Limb (tissue), 2 donors: ENCODE measurements at regions not wholly inside any gene's neighbourhood (a gene's known extent, or its start where the extent isn't known, plus 50 kb on each side); places are given as distances from the start of the nearest gene placed in this dataset.

Experiments
- DNase-seq, 2 donors: peaks; one replicate each; pipeline ENCODE4 v3.0.0-alpha.2; 2016; ENCODE audit errors: extremely low spot score in 2 of 2

DNA sequence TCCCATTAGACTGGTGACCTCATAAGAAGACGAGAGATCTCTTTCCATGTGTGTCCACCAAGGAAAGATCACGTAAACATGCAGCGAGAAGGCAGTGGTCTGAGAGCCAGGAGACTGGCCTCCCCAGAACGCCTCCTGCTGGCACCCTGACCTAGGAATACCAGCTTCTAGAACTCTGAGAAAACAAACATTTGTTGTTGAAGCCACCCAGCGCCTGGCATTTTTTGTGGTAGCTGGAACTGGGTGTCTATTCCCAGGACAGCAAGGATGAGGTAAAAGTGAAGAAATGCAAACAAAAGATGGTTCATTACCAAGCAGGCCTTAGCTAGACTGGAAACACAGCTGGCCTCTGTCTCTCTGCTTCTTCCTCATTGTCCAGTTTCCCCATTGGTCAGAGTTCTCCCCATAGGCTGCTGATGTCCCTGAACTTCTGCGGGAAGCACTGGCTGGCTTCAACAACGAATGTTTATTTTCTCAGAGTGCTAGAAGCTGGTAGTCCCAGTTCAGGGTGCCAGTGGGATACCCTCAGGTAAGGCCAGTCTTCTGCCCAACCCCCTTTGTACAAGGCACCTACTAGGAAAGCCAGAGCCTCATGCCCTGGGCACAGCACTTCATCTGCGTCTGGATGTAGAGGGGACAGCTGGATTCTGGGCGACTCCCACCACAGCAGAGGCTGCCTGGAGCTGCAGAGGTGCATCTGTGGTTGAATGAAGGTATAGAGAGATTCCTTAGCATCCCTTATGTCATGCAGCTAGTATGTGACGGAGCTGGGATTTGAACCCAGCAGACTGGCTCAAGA lies 304.9 kb downstream of the TCERG1L start:
- DNase-seq: no peak

DNA sequence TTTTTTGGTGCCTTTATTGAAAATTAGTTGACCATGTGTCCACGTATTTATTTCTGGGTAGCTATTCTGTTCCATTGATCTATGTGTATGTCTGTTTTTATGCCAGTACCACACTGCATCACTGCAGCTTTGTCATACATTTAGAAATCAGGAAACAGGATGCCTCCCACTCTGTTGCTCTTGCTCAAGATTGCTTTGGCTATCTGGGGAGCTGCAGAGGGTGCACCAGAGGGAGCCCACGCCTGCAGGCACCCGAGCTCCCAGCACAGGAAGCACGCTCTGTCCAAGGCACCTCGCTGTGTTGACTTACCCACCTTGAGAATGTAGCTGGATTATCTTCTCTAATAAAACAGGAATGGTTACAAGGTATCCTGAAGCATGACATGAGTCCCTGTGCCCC lies 301.7 kb downstream of the TCERG1L start:
- no peak for DNase-seq

DNA sequence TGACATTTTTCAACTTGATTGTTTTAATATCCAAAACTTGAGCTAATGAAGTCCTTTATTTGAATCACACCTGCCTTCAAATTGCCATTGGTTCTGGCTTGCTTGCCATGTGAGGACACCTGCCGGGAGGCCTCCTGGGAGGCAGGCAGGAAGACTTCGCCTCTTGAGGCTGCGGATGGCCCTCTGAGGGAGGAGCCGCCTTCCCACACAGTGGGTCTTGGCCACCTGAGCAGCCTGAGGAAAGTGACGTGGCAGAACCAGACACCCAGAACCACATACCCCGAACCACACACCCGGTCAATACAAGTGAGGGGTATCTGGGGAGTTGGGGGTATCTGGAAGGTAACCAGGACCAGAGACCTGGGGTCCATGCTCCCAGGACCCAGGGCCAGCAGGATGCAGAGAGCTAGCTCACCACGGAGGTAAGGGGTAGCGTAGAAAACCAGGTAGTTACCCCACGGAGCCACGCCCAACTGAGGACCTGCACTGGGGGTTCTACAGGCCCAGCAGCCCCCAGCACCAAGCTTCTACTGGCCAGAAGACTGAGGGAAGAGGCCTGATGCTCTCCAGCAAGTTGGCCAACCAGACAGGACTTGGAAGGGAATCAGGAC lies 300.5 kb downstream of the TCERG1L start:
- DNase-seq: no peak

DNA sequence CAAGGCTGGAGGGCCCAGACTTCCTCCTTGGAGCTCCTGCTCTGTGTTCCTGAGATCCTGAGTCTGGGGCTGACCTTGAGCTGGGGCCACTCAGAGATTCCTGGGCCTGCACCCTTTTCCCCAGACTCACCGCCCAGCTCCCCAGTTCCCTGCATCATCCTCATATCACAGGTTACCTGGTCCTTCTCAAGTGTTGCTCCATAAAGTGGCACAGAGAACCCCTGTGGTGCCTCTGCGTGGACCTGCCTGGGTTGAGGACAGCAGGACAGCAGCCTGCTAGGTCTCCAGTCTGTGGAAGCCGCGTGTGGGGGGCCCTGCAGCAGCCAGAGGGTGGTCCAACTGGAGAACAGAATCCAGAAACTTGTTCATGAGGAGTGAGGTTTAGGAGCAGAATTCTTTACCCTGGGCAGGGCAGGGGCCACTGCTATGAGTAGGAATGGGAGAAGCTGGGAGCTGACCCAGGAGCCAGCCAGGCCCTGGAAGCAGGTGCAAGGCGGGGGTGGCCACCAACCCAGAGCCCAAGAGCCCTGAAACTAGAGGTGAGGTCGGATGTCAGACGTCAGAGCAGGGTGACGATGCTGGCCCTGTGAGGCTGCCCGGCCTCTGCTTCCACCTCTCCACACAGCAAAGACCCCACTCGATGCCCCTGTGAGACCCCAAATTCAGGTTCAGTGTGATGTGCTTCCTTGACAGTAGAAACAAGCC lies 299.4 kb downstream of the TCERG1L start:
- DNase-seq: no peak

DNA sequence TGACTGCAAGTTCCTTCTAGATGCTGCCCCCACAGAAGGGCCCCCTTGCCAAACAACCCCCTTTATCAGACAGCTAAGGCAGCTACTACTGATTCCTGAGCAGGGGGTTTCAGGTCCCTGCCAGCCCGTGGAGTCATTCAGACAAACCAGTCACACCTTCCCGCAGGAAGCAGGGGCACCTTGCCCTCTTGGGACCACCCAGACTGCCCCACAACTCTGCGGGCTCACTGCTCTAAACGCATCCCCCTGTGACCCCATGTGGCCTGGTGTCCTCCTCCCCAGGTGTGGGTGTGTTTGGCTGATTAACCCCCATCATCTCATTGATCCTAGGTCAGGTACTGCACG lies 298.9 kb downstream of the TCERG1L start:
- DNase-seq: no peak

DNA sequence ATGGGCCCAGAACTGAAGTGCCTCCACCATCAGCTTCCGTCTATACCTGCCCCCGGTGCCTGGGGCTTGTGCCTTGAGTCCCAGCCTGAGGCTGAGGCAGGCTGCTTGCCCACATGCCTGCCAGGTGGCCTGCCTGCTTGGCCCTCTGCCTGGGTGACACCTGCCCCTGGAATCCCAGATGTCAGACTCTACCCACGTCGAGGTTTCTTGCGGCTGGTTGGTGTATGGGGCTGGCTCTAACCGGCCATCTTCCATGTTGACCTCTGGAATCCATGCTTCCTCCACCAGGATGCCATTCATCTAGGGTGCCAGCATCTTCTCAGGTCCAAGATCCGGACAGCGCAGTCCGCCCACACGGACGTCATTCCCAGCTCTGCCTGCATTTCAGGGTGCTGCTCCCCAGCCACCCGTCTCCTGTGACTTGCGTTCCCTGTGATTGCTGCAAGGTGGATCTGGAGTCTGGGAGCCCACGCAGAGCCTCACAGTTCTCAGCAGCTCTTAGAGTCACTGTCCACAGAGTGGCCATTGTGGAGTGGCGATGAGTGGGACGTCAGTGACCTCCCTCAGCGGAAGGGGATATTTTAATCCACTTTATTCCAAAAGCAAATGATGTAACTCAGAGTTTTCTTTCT lies 298.1 kb downstream of the TCERG1L start:
- DNase-seq: no peak

DNA sequence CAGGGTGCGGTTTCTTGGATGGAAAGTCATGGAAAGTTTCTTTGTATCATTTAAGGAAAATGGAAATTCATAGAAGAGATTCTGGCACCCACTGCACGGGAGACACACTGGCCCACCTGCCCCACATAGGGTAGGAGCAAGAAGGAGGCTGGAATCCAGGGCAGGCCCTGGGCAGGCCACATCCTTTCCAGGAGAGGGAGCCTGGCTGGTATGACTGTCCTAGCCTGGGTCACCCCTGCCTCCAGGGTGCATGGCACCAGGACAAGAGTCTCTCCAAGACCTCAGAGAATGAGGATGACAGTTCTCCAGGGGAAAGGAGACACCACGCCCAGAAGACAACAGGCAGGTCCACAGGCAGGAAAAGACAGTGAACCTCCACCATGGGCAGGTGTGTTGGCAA lies 297.2 kb downstream of the TCERG1L start:
- DNase-seq: no peak

DNA sequence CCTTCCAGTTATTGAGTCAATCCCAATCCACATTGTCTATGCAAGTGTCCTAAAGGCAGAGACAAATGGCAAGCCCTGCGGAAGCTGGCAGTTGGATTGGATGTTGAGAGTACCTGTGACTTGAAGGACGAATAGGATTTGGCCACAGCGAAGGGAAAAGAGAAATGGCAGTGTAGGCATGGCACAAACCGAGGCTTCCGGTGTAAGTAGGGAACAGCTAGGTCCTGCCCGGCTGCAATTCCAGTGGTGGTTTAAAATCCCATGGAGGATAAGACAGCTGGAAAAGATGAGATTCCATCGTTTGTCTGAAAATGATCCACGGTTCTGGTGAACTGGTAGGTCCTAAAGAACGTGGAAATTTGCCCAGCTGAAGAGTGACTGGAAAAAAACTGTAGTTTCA lies 296.2 kb downstream of the TCERG1L start:
- DNase-seq: no peak

DNA sequence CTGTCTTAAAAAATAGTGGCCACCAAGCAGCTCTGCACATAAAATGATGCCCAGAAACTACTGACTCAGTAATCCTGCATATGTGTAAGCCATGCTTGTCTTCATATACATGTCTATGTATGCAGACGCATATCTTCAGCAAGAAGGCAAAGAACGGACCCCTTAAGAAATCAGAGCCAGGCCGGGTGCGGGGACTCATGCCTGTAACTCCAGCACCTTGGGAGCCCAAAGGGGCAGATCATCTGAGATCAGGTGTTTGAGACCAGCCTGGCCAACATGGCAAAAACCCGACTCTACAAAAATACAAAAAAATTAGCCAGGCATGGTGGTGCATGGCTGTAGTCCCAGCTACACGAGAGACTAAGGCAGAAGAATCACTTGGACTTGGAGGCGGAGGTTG lies 295.0 kb downstream of the TCERG1L start:
- DNase-seq: no peak

DNA sequence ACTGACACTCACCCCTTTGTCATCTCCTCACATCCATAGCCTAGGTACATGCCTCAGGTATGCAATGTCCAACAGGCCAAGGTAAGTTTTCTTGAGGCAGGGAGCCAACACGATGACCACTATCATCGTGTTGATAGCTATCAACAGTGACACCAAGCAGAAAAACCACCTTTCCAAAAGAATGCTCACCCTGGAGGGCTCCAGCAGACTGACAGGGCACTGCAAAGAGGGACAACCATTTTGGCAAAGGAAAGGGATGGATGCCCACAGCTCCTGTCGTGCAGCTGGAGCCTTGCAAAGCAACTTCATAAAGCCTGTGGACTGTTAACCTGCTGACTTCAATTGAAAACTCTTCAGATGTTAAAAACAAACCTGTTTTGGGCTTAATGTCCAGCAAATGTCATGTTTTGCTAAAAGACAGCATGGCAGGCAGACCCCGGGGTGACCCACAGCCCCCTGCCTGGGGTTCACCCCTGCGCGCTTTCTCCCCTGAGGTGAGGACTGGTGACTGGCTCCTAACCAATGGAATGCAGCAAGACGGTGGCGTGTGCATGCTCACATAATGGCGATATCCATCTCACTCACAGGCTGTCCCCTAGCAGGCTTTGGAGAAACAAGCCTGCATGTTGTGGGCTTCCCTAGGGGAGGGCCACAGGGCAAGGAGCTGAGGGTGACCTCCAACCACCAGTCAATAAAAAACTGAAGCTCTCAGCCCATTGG lies 293.8 kb downstream of the TCERG1L start:
- DNase-seq: no peak

DNA sequence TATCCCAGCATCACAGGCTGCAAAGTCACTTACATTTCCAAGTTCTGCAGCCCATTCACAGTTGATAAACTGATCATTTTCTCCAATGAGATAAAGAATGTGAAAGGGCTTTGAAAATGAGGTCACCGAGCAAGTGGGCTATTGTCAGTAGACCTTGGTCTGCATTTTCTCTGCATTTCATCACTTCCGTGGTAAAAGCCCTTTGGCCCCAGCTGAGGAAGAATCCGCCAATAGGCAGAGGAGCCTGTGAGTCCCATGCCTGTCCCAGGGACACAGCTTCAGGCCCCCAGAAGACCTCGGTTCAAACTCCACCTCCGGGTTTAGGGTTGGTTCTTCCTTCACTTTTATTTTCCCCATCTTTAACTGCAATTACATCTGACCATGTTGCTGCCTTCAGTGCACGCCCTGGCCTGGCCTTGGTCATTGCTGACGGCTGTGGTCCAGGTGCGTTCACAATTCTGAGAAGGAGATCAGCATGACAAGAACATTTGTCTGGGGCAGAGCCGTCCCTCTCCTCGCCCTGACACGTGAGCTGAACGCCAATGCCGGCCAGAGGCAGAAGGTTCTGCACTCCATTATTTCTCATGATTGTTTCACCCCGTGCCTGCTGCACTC lies 292.5 kb downstream of the TCERG1L start:
- no peak for DNase-seq

DNA sequence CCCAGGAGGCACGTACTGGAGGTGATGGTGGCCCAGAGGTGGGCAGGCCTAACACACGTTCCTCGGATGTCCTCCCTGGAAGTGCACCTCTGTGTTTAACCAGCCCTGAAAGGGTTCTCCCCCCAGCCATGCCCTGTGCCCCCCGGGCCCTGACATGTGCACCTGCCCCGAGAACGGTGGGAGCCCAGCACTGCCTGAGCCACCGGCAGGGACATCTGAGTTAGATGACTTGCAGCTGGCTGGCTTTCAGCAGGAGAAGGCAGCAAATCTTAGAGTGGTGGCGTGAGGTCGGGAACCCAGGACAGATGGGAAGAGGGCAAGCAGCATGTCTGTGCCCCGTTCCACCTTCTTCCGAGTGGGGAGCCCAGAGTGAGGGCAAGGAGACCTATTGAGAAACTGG lies 291.8 kb downstream of the TCERG1L start:
- no peak for DNase-seq

DNA sequence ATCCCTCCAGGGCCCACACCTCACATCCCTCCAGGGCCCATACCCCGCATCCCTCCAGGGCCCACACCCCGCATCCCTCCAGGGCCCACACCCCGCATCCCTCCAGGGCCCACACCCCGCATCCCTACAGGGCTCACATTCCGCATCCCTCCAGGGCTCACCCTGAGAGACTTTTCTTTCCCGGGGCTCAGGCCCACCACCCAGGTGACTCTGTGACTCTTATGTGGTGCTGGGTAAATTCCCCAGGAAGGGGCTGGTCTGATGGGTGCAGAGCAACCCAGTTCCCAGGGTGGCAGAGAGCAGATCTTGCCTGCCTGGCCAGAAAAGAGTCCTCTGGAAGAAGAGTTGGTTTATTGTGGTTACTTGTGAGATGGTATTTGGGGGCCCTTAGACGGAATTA lies 290.7 kb downstream of the TCERG1L start:
- no peak for DNase-seq

DNA sequence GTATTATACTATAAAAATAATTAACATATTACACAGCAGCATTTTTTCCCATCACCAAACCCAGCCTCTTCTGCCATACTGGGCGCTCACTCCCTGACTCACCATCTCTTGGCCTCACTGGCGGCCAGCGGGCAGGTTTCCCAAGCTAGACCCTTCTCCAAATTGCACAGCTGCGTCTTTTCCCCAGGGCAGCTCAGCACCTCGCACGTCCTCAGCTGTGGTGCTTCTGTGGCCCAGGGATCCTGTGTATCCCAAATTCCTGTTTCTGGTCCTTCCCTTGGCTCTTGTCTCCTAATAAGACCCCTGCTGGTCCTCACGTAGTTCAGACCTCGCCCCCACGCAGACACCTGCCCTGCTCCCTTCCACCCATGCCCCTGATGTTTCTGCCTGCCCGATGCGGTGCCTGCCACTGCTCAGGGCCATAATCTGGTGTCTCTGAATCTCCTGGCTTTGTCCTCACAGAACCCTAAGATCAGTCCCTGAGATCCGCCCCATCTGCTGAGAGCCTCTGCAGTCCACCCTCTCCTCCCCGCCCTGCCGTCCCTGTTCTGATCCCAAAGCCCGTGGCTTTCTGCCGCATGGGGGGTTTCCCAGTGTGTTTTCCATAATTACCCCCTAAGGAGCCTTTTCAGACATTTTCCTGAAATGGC lies 290.1 kb downstream of the TCERG1L start:
- no peak for DNase-seq

DNA sequence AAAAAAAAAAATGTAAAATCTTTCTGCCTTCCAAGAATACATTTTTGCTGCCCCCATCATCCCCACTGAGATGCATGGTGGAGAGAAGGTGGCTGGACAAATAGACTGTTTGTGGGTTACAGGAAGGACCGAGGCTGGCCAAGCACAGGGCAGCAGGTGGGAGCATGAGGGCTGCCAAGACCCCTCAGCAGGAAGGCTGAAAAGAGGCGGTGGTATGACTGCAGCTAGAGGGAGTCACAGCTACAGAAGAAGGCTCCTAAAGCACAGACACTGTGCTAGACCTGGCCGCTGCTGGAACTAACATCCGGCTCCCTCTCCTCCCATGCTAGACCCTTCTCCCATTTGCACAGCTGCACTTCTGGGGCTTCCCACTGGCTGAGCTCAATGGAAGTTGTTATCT lies 289.6 kb downstream of the TCERG1L start:
- no peak for DNase-seq

DNA sequence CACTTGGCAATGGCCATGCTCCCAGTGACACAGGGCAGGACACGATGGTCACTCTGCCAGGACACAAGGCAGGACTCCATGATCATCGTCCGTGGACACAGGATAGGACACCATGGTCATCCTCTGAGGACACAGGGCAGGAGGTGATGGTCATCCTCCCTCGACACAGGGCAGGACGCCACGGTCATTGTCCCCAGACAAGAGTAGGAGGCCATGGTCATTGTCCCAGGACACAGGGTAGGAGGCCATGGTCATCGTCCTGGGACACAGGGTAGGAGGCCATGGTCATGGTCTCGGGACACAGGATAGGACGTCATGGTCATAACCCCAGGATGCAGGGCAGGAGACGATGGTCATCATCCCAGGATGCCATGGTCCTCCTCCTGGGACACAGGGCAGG lies 289.2 kb downstream of the TCERG1L start:
- DNase-seq: no peak

DNA sequence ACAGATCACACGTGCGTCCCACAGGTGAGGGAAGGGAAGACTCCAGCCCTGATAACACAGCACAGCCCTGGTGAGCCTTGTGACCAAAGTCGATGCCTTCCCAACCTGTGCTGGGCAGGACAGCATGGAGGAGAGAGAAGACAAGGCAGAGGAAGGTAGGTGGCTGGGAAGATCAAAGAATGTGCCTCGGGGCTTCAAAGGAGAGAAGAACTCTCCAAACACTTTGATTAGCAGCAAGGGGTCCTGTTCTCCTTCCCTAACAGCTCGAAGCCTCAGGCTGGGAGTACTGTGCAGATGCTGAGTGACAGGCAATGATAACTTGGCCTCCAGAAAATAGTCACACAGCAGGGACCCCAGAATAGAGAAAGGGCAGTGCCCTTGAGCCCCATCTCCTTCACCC lies 288.5 kb downstream of the TCERG1L start:
- DNase-seq: no peak

DNA sequence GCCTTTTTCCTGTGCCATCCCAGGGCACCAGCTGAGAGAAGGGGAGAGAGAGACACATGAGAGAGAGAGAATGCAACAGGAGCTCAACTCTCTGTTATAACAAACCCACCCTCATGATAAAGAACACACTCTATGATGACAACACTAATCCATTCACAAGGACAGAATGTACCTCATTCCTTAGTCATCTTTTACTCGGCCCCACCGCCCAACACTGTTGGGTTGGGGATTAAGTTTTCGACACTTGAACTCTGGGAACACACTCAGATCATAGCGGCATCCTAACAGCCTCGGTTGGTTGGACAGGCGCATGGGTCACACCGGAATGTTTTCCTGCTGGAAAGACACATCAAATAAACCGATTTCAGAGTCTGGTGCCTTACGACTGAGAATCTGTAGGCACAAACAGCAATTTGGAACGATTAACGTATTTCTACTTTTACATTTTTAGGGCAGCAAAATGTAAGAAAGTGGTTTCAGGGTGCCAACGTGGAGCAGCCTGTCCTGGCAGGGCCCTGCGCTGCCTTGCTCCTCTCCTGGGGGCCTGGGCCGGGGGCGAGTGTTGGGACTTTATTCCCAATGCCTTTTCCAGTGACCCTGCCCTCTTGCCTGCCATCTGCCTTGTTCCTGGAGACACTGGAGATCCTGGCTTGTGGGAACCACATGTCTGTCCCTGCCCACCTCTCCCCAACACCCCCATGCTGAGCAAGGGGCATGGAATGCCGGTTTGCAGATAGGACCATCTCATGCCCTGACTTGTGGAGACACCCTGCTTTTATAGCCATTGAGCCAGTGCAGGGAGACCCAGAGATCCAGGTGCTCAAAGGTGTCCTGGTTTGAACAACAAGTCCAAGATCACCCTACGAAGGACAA lies 287.0 kb downstream of the TCERG1L start:
- no peak for DNase-seq

DNA sequence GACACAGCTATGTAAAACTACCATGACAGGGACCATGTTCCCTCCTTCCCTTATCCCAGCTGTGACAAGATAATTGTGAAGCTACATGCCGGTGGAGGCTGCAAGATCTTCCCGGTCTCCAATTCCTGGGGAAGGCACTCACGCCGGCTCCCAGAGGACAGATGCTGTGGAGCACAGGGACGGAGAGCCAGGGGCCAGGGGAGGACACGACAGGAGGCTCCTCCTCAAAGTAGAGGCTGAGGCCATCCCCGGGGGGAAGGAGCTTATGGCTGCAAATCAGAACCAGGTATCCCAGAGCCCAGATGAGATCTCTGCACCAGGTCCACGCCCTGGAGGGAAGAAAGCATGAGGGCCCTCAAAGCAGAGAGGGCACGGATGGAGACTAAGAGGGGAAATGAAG lies 286.2 kb downstream of the TCERG1L start:
- DNase-seq: no peak

DNA sequence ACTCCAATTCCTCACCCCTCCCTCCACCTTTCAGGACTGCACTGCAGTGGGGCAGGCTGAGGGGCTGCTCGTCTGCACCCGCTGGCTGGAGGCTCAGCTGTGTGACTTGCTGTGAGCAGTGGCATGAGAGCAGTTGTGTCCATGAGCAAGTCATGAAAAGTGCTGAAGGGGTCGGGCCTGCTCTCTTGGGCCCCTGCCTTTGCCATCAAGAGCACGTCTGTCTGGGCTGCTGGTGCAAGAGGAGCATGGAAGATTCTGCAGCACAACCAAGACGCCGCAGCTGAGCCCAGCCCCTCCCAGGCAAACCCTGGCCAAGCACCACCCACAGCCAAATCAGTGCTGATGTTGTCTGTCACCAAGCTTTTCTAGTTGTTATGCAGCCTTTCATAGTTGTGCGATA lies 284.3 kb downstream of the TCERG1L start:
- no peak for DNase-seq
